GM12874 (cell line): ENCODE measurements at regions not wholly inside any gene's neighbourhood (a gene's known extent, or its start where the extent isn't known, plus 50 kb on each side); places are given as distances from the start of the nearest gene placed in this dataset.

Experiments used
- TF ChIP-seq, protein P1 (sequence below): IDR thresholded peaks from 2 replicates; pipeline ENCODE4 v1.5.1; 2011; ENCODE audit warnings: low read depth, mild to moderate bottlenecking, control low read depth, low read length, moderate library complexity; ENCODE audit not compliant: insufficient read depth

GRCh38 chr2:84286878-84287277 lies 172.2 kb downstream of the SUCLG1 start:
- TF ChIP-seq, protein P1, sequence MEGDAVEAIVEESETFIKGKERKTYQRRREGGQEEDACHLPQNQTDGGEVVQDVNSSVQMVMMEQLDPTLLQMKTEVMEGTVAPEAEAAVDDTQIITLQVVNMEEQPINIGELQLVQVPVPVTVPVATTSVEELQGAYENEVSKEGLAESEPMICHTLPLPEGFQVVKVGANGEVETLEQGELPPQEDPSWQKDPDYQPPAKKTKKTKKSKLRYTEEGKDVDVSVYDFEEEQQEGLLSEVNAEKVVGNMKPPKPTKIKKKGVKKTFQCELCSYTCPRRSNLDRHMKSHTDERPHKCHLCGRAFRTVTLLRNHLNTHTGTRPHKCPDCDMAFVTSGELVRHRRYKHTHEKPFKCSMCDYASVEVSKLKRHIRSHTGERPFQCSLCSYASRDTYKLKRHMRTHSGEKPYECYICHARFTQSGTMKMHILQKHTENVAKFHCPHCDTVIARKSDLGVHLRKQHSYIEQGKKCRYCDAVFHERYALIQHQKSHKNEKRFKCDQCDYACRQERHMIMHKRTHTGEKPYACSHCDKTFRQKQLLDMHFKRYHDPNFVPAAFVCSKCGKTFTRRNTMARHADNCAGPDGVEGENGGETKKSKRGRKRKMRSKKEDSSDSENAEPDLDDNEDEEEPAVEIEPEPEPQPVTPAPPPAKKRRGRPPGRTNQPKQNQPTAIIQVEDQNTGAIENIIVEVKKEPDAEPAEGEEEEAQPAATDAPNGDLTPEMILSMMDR, result no peak

GRCh38 chr2:84285056-84285747 lies 173.9 kb downstream of the SUCLG1 start:
- TF ChIP-seq, protein P1, result no peak

DNA sequence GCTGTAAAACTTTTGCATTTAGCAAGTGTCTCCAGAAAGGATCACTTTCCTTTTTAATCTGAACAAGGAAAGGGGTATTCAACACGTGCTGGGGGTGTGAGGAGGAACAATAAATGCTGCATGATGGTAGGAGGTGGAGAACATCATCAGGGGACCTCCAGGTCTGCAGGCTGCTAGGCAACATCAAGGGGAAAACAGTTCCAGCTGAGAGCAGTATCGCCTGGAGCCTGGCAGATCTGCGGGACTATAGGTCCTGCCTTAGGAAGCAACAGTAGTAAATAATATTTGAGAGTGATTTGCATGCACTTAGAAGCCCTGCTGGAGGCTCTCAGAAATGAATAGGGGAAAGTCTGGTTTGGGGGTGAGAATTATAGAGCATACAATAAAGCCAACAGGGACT lies 175.6 kb downstream of the SUCLG1 start:
- TF ChIP-seq, protein P1, result no peak

DNA sequence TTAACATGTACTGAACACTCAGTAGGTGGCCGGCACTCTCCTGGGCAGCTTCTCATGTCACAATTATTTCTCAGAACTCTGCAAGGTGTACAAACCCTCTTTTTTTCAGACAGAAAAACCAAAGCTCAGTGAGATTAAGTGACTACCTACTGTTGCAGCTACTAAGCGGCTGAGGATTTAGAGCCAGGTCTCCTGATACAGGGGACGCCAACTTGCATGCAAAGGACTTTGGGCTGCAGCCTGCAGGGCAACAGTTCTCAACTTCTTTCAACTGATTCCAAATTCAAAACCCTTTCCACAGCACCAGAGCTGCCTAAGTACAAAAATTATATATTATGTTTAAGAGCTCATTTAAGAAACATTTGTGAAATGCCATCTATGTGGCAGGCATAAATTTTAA lies 177.6 kb downstream of the SUCLG1 start:
- TF ChIP-seq, protein P1, result no peak

DNA sequence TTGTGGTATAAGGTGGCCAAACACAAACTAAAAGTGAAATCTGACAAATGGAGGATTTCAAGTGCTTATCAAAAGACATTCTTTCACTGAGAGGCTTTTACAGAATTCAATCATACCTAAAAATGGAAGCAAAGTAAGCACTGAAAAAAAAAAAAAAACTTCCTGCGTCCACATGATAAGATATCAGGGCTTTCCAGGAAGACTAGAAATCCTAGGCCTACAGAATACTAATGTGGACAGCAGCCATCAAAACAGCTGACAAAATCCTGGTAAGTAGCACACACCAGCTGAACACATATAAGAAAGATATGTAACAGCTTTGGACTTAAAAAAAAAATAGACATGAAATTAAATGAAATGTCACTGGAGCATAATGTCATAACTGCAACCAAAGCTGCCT lies 178.2 kb downstream of the SUCLG1 start:
- TF ChIP-seq, protein P1, result no peak

DNA sequence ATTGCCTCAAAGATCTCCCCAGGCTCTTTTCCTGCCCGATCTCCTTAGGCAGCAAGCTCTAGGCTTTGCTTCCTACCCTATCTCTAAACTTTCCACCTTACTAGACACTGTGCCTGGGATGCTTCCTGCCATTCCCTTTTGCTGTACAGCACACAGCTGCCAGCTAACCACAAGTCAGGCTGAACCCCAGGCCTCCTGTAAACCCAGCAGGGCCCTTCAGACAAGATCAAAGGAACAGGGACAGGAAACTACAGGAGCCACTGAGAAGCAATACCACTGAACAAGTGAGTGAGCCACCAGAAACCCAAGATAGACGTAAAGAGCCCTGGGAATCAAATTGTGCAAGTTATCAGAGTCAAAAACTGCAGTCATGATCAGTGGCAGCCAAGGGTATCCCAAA lies 180.7 kb downstream of the SUCLG1 start:
- TF ChIP-seq, protein P1, result no peak

GRCh38 chr2:84276590-84277255 lies 182.4 kb downstream of the SUCLG1 start:
- TF ChIP-seq, protein P1, result no peak
